NAMALWA (cell line): ENCODE measurements at regions not wholly inside any gene's neighbourhood (a gene's known extent, or its start where the extent isn't known, plus 50 kb on each side); places are given as distances from the start of the nearest gene placed in this dataset.

ENCODE experiments used
- DNase-seq: peaks from one replicate; pipeline ENCODE4 v3.0.0-alpha.2; 2015; ENCODE audit warnings: low spot score

DNA sequence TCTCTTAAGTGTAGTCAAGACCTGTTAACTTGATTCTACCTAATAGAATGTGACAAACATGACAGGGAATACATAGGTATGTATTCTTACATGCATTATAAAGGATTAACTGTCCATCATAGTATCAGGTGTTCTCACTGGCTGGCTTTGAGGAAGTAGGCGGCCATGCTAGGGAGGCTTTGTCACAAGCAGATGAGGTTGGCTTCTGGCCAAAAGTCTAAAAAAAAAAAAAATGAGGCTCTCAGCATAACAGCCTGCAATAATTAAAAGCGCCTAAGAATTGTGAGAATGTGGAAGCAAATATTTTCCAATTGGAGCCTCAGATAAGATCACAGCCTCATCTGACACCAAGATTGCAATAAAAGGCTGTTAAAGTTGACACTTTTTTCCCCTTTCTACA lies 1256.8 kb upstream of the SORCS1 start:
- DNase-seq: peak; percentile 24

DNA sequence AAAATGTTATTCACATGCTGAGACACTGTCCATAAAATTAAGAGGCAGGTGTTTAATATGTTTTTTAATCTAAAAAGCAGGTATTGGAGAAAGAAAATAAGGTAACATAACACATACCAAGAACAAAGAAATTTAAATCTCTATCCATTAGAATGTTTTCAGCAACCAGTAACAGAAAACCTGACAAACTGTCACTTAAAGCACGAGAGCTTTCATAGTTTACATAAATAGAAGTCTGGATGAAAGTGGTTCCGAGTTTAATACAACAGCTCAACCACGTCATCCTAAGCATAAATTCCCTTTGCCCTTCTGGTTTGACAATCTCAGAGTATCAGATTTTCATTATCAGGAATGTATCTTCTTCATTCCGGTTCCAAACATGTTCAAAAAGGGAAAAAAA lies 1249.4 kb upstream of the SORCS1 start:
- no peak for DNase-seq

DNA sequence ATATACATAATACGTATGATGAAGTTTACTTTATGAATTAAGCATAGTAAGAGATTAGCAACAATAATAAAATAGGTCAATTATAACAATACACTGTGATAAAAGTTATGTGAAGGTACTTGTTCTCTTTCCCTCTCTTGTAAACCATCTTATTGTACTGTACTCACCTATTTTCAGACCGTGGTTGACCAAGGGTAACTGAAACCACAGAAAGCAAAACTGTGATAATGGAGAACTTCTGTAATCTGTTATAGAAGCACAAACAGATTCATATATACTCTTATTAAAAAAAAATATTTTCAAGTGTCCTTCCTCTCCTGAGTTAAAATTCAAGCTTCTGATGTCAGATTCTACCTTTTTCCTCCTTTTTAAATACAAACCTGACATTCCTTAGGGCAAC lies 1247.8 kb upstream of the SORCS1 start:
- no peak for DNase-seq

DNA sequence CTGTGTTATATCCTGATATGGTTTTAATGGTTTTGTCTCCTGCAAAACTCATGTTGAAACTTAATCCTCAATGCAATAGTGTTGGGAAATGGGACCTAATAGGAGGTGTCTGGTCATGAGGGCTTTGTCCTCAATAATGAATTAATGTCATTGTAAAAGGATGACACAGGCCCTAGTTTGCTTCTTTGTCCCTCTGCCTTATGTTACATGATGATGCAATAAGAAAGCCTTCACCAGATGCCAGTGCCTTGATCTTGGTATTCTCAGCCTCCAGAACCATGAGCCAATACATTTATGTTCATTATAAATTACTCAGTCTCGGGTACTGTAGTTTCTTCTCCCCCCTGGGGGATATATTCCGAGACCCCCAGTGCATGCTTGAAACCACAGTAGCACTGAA lies 1247.4 kb upstream of the SORCS1 start:
- DNase-seq: no peak

DNA sequence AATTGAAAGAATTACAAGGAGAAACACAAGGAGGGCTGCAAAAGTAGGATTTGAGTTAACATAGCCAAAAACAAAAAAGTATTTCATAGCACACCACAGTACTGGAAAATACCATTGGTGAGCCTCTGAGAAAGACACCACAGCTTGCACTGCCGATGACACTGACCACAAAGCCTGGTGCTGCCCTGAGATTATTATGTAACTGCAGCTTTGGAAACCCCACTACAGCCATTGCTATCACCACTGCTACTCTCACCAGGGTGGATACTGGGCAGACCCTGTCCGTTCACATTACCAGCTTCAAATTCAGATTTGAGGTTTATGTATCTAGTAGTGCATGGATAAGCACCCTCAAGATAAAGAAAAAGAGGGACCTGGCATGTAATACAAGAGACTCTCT lies 1246.7 kb upstream of the SORCS1 start:
- no peak for DNase-seq

DNA sequence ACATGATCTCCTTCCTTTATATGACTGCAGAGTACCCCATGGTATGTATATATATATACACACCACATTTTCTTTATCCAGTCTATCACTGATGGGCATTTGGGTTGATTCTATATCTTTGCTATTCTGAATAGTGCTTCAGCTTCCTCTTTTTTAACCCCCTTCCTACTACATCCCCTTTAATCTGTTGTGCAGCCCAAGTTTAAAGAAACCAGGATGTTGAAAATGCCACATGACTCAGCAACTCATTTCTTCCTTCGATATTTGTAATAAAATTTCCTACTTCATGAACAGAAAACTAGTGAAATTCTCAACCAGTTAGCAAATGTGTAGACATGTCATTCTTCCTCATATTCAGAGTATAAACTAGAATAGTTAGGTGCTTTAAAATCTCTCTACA lies 1245.7 kb upstream of the SORCS1 start:
- no peak for DNase-seq

DNA sequence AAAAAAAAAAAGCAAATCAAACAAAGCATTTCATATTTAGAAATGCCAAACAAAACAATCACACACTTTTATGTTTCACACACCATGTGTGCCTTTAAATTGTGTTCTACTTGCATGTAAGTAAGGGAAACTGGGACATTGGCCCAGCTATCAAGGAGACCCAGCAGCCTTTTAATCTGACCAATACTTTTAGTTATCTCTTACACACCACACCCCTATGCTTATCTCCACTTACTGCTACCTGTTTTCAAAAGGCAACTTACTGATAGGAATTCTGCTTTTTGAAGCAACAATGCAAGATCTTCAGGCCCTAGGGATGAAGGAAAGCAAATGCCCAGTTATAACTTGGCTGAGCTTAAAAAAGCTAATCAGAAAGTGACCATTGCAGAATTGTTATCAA lies 1244.8 kb upstream of the SORCS1 start:
- DNase-seq: no peak

DNA sequence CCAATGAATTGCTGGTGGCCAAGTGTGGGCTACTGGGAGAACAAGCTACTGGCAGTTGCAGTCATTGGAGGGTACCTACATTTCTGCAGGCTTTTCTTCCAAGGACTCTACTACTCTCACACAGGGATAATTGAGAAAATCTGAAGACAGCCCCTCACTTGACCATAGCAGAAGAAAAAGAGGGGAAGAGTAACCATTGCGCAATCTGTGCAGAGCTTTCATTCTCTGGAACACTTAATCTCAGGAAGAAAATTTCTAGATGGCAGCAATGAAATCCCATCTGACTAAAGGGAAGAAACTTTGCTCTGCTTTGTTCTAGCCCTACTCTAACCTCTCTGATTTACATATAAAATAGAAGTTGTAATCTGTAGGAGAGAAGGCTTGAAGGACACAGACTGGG lies 1239.6 kb upstream of the SORCS1 start:
- no peak for DNase-seq

DNA sequence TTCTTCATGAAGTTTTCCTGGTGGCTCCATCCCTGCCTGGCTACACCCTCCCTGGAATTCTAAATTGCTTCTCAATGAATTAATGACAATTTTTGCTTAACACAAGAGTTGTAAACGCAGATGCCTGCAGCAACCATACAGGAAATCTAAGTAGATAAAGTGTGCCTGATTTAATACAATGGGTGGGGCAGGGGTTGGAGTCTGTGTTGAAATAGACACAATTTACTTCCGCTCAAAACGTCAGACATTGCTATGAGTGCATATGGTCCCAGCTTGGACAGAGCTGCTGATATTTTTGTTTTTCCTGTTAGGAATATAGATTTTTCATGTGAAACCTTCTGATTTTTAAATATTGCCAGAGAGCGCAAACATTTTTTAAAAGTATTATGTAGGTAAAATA lies 1235.0 kb upstream of the SORCS1 start:
- DNase-seq: no peak

DNA sequence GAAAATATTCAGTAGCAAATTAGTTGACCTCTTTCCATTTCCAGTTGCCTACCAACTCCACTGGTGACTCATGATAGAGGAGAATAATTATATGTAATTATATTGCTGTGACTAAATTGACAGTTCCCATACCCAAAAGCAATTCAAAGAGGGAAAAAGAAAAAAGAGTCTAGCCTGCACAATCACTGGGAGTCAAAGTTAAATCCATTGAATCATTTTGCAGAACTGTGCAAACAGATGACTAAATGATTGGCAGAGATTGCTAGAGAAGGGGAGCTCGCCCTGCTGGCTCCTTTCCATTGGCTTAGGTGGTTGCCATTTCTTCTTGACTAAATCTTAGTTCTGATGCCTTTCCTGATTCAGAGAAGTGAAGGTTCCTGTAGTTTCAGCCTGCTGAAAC lies 1228.6 kb upstream of the SORCS1 start:
- DNase-seq: no peak

DNA sequence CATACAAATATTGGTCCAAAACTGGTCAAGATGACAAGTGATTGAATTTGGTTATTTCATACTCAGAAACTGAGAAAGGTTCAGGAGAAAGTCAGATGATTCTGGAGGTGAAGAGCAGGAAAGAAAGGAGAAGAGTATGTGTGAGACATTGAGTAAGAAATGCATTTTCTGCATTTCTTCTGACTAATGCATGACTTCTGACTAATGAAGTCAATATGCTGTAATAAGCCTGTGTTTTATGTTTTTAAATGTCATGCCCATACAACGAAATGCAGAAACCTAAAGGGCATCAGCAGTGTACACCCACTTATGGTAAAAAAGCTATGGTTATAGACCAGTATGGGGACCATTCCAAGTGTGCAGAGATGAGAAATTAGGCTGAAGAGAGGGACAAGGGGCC lies 1227.8 kb upstream of the SORCS1 start:
- DNase-seq: no peak

DNA sequence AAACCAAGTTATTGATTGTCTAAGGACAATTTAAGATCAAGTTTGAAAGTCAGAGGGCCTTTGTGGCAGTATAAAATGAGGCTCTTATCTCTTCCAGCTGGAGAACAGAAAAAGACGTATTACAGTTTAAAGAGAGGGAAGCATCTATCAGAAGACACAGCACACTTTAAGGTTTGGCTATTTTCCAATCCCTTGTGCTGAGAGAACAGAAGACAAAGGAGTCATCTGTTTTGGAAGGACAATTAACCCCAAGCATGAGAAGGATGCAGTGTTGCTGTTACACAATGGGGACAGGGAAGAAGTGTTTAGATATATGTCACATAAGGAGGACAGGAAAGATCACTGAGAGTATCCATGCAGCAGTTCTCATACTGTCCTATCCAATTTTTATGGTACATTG lies 1224.2 kb upstream of the SORCS1 start:
- DNase-seq: no peak

DNA sequence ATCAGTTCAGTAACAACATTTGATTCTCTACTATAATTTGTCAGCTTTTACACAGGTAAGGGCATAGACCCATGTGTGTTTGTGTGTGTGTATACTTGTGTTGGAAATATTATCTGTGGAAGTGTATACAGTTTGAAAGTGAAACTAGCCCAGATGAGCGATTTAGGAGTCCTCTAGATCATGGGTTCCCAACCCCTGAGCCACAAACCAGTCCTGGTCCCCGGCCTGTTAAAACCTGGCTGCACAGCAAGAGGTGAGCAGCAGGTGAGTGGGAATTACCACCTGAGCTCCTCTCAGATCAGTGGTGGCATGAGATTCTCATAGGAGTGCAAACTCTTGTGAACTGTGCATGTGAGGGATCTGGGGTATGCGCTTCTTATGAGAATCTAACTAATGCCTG lies 1221.5 kb upstream of the SORCS1 start:
- DNase-seq: no peak

DNA sequence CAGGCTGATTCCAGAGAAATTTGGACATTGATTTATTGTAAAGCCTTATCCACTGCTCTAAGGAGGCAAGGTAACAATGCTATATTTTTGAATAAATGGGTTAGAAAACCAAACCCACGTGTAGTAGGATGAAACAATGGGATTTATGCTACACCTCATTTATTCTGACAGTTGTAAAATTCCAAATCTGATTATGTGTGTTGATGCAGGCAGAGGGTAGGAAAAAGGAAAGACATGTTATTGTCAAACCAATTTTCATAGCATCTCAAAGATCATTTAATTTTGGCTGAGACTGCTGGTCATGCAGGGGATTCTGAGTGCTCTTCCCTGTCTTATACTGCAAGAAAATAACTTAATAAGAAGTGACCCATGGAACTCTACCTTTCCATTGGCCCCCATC lies 1219.9 kb upstream of the SORCS1 start:
- no peak for DNase-seq

DNA sequence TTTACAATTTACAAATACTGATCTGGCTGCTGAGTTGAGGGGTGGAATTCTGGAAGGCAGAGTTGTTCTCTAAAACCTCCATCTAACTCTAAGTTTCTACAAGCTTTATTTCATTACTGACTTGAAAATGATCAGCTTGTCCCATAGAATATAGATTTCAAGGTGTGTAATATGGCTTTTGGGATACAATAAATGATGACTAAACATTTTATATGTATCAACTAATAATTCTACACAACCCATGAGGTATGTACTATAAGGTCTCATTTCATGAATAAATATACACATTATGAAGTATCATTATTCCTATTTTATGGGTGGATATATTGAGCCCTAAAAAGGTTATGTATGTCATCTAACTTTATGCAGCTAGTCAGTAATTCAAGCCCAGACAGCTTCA lies 1214.3 kb upstream of the SORCS1 start:
- no peak for DNase-seq

DNA sequence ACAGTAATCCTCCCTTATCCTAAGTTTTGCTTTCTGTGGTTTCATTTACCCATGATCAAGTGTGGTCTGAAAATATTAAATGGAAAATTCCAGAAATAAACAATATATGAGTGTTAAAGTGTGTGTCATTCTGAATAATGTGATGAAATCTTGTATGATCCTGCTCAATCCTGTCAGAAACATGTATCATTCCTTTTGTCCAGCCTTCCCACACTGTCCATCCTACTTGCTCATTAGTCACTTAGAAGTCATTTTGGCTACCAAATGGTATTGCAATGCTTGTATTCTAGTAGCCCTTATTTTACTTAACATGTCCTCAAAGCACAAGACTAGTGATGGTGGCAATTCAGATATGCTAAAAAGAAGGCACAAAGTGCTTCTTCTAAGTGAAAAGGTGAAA lies 1211.2 kb upstream of the SORCS1 start:
- DNase-seq: no peak

DNA sequence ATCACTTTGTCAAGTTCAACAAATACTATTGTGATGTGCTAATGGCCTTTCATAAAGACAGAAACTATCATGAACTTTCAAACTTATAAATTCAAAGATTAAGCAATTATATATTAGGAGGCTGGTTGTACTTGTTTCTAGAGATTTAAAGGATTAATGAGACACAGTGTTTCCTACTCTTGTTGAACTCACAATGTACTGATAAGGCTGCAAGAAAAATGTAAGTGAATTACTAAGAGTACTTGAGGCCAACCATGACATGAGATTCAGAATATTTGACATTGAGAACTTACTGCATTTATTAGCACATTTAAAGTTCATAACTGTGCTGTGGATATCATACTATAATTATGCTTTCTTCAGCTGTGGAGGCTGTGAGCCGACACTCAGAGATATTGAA lies 1210.5 kb upstream of the SORCS1 start:
- DNase-seq: no peak

DNA sequence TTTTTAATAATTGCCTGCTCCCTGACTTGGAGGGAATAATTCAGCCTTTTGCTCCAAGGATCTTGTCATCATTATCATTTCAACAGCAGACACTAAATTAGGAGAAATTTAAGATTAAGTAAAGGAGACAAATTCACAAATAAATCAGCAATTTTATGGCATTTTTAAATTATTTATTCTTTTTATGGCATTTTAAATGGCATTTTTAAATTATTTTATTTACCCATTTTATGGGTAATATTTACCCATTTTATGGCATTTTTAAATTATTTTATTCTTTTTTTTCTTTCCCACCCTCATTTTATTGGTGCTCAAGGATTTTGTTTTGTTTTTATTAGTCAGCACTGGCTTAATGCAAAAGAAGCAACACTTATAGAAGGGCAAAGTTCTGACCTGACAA lies 1201.0 kb upstream of the SORCS1 start:
- DNase-seq: no peak

DNA sequence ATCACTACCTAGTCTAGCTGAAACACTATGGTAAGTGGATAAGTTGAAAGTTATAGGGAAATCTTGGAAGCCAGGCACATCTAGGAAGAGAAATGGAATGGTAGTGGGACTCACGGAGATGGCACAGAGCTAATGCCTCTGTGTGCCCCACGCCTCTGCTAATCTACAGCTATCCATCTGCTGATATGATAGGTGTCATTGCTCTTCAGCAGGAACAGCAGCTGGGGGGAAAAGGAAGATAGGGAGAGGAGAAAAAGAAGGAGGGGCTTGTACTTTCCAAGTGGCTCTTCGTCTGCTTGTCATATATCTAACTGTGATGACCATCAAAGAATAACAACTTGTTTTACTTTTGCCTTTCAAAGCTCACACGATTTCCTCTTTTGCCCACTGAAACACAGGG lies 1199.1 kb upstream of the SORCS1 start:
- no peak for DNase-seq

DNA sequence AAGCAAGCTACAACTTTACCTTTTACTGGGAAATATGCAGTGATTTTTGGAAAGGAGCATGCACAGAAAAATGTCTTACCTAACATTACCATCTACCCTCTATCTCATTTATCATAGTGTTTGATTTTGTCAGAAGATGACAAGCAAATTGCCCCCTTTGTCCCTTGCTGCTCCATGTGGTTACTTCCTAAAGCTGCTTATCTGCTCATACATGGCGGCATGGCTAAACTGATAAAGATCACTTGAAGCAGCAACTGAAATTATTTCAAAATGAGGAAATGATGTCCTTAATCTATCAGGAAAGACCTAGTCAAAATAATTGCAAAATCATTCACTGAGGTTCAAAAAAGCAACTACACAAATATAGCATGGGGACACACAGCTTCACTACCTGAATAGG lies 1198.5 kb upstream of the SORCS1 start:
- no peak for DNase-seq

DNA sequence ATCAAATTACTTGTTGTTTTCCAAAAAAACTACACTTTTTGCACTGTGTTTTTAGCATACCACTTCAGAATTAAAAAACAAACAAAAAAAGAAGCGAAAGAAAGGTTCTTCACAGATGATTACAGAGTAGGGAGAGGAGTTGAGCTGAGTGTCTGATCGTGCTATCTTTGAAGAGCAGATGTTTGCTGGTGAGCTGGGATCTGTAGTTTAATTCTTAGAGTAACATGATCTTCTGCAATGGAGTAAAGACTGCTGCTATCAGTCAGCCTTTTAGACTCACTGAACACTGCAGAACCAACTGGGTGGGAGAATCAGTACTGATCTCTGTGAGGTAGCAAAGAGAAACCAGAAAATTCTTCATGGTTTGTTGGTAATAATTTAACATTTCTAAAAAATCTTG lies 1197.8 kb upstream of the SORCS1 start:
- no peak for DNase-seq

DNA sequence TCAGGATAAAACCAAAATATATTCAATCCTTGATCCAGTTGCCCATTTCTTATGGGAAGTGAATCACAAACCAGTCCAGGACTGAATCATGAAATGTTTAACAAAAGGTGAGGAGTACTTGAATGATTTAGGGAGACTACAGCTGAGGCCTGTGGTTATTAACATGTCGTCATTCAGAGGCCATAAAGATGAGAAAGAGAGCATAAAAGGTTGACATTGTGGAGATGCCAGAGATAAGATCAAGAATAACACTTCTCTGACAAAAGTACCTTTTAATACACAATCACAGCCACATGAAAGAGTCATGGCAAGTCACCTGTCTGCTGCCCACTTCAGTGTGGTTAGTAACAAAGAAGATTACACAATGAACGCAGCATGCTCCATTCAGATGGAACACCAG lies 1195.7 kb upstream of the SORCS1 start:
- no peak for DNase-seq

DNA sequence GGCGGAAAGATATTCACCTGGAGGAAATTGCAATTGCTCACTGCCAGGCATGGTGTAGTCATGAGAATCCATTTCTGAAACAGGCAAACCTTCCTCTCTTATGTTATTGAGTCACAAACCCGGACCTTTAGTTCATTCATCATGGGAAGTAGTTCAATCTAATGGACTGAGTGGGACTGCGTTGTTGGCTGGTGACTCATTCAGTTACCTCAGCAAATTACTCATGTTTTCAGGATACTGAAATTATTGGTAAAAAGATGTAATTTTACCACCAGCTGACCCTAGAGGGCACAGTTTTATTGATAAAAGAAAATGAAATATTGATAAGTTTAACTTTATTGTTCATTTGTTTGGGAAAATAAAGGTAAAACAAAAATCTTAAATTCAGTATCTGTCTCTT lies 1194.4 kb upstream of the SORCS1 start:
- no peak for DNase-seq

DNA sequence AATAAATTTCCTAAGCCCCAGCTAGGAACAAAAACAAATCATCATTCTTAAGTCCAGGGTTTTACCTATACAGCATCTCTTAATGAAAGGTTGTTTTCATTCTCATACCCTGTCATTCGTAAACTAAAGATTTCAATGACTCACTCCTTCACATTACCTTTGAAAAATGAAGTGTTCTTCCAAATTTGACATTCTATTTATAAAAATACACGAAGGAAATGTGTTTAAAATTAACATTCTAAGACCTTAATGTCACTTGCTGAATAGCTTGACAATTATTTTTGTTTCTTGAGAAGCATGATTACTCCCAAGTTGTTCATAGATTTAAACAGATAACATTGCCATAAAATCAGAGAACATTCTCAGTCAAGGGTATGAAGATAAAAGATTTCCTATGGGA lies 1188.3 kb upstream of the SORCS1 start:
- DNase-seq: no peak

DNA sequence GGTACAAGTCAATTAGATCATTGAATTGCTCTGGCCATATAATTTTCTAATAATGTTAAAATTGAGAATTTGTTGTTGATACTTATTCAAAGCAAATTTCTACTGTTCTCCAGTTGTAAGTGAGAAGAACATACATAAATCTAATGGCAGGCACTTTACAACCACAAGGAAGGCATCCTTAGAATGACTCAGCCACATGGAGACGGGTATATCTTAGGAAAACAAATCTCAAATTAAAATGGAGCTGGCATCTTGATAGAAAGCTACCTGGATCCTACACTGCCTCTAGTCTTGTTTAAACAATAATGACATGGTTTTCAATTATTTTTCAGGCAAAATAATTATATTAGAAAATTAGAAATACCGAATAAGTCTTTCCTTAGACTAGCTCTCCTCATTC lies 1183.7 kb upstream of the SORCS1 start:
- DNase-seq: no peak

DNA sequence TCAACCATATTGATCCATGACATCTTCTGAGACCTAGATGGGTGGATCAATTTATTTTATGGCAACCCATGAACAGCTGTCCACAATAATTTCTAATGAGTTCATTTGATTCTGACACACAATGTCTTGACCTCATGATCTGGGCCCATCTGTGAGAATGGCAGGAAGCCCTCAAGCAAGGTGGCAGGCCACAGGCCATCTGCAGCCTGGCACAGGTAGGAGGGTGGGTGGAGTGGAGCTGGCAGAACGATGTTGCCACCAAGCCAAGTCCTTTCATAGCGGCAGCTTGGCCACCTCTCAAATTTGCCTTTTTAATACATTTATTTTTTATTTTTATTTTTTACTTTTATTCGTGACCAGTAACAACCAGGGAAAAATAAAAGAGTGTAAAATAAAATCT lies 1181.6 kb upstream of the SORCS1 start:
- DNase-seq: no peak
